GM18519 (cell line): ENCODE measurements at regions not wholly inside any gene's neighbourhood (a gene's known extent, or its start where the extent isn't known, plus 50 kb on each side); places are given as distances from the start of the nearest gene placed in this dataset.
"Not testable (repeated sequence)": the region's sequence is repeated elsewhere in the genome, so short reads cannot be mapped to it uniquely, and the experiment has no call there.

Experiments used
- ATAC-seq: cut with Tn5 transposase; IDR thresholded peaks from one replicate; pipeline ENCODE4 v1.9.1; 2021; ENCODE audit warnings: mild to moderate bottlenecking, moderate library complexity; ENCODE audit not compliant: unreplicated experiment, low FRiP score

DNA sequence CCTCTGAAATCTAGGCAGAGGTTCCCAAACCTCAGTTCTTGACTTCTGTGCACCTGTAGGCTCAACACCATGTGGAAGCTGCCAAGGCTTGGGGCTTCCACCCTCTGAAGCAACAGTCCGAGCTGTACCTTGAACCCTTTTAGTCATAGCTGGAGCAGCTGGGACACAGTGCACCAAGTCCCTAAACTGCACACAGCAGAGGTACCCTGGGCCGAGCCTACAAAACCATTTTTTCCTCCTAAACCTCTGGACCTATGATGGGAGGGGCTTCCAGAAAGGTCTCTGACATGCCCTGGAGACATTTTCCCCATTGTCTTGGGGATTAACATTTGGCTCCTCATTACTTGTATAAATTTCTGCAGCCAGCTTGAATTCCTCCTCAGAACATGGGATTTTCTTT, 168.8 kb downstream of the TLE3 start:
- ATAC-seq: not testable (repeated sequence)

GRCh38 chr15:69929905-69930630, 167.6 kb downstream of the TLE3 start:
- ATAC-seq: no peak

DNA sequence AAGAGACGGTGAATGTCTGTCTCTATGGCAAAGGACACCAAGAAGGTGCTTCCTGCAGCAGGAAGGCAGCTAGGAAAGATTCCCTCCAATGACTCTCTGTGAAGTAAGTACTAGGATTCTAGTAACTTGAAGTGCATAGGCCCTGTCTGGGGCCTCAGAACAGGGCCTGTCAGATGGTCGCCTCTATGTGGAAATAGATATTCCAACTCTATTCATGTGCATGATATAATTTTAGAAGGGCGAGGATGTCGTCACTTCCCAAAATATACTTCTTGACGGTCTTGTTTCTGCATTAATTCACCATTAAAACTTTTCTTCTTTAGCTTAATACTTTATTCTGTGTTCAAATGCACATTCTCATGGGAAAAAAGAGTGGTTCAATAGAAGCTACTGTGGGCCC, 167.0 kb downstream of the TLE3 start:
- no peak for ATAC-seq

DNA sequence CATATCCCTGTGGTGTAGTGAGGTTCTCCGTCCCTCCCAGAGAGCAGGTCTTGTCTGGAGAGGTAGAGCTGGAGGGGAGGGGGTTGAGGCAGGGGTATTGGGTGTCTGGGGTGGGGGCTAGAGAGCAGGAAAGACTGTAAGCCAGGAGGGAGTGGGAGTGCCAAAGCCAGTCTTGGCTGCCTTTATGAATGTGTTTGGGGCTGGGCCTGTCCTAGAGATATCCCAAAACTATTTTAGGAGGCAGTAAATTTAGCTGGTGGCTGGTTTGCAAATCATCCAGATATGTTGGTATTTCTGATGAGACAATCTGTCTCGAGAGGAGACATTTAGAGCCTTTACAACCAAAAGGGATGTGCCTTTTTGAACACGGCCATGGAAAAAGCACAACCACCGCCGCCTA, 166.6 kb downstream of the TLE3 start:
- ATAC-seq: no peak

DNA sequence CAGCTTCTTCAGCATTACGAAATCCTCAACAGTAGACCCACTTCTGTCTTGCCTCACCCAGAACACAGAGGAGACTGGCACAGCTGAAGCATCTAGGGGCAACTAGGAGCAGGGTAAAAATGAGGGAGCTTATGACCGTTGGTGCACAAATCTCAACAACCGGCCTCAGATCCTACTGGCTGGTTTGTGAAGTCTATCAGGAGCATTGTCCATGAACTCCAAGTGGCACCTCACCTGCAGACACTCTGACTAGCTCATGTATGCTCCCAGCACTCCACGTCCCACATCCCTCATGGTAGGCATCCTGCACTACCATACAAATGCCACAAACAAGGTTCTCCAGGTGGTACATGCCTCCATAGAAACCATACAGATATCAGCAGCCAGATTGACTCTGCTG, 163.1 kb downstream of the TLE3 start:
- no peak for ATAC-seq

DNA sequence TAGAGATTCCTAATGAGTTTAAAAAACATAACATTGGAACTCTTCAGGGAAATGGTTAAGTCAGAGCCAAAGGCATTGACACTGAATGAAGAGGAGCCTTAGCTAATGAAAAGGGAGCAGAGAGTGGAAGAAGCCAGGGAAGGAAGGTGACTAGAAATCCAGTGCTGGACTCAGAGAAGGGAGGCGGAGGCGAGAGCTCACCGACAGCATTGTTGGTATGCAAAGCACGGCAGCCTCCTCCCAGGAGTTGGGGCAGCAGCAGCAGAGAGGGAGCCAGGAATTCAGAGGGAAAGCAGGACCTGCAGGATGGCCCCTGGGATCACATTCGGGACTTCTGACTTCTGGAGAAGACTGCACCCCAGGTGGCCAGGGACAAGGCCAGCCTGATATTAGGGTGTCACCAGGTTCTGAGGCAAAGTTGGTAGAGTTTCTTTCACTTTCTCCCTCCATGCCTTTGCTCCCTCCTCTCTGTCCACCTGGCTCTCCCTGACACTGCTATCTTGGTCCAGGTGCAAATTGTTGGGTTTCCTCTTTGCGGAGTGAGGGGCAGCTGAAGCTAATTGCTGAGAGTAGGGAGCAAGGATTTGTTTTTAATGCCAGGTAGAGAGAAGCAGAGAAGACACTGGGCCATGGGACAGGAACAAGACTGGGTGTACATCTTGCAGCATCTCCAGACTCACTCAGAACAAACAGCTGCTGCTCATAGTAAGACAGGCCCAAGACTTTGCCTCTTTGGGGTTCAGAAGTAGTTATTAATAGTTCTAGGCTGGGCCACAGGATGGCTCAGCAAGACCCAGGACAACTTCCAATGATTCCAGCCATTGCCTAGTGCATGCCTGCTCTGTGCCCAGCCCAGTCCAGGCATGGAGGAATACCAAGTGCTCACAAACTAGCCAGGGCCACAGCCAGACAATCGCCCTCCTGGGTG, 157.9 kb downstream of the TLE3 start:
- no peak for ATAC-seq

DNA sequence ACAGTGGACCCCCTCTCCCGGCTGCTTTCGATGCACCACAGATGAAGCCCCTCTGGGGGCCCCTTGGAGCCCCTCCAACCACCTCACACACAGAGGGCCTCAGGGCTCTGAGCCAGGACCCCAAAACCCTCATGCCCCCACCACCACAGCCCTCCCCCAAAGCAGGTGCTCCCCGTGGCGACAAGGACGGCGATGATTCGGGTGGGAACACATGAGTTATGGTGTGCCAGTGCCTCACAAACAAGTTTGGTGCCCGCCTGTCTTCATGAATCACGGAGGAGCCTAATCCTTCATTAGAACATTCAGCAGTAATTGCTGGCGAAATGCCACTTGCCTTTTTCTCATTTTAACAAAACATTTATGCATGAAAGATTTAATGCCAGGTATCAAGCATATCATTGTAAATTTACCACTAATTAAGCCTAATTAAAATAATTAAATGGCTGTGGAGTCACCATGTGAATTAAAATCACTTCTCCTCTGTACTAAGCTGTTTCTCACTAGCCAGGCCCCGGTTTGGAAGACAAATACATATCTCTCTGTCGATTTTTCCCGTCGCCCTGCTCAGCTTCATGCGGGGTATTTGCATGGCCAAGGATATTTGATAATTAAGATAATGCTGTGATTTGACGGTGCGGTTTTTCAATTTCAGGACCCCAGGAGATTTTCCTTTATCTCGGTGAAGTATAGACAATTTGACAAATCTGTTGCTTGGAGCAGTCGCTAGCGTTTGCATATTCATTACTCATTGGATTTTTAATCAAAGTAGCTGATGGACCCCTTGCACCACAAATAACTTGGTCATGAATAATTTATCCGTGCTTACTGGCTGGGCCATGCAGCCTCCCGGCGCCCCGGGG, 157.0 kb downstream of the TLE3 start:
- no peak for ATAC-seq

GRCh38 chr15:69941301-69941605, 156.5 kb downstream of the TLE3 start:
- ATAC-seq: no peak

- no peak for ATAC-seq
These were observed 155.8 kb downstream of the TLE3 start for GRCh38 chr15:69941706-69942495.

- ATAC-seq: no peak
These were observed 154.1 kb downstream of the TLE3 start for GRCh38 chr15:69943637-69944036.

- no peak for ATAC-seq
These were observed 152.0 kb downstream of the TLE3 start for GRCh38 chr15:69945729-69946128.

- ATAC-seq: no peak
These were observed 150.8 kb downstream of the TLE3 start for GRCh38 chr15:69946870-69947269.

DNA sequence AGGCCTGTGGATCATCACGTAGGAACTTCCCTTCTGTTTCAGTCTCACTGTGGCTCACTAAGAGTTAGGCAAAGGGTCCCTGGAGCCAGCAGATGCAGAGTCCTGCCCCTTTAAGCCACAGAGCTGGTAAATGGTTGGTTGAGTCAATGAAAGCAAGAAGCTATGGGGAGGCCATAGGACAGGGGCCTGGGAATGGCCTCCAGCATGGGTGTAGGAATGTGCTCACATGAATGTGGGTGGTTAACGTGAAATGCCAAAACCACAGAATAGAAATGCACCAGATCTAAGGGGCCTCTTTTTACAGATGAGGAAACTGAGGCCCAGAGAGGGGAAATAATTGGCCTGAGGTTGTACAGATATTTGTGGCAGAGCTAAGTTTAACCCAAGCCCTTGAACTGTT, 150.3 kb downstream of the TLE3 start:
- no peak for ATAC-seq

GRCh38 chr15:69949485-69949884, 148.2 kb downstream of the TLE3 start:
- no peak for ATAC-seq

DNA sequence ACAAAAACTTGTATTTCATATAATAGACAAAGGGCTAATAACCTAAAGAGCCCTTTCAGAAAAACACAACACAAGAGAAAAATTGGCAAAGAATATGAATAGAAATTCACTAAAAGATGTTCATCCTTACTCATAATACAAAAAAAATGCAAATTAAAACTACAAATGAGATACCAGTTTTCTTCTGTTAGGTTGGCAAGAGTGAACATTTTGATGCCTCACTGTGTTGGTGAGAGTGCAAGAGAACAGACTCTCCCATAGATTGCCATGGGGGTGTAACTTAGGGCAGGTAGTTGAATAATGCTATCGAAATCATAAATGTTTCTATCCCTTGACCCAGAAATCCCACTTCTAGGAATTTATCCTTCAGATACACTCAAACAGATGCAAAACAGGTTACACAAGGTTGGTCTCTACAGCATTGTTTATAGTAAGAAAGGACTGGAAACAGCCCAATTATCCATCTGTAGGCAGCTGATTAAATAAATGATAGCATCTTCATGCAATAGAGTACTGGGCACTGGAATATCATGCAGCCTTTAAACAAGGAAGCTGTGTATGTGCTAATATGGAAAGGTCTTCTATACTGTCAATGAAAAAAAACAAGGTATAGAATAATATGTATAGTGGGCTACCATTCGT, 146.3 kb downstream of the TLE3 start:
- no peak for ATAC-seq

DNA sequence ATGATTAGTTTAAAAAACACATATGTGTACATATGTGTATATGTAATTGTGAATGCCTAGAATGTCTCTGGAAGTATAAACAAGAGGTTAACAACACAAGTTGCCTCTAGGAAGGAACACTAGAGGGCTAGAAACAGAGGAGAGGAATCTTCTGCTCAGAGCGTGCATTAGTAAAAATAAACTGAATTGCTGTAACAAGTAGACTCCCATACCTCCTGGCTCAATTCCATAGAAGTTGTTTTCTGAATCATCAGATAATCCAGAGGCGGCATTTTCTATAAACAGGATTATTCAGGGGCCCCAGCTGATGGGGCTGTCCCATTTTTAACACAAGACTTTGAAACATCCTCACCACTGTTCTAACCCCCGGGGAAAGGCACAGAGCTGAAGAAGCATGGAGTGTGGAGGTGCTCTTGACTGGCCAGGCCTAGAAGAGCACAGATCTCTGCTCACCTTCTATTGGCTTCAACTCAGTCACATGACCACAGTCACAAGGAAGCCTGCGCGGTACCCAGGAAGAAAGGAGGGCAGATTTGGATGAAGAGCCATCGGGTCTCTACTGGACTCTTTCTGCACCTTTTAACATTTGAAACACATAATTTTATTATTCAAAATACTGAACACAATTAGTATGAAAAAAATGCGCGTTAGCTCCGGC, 145.7 kb downstream of the TLE3 start:
- ATAC-seq: no peak

DNA sequence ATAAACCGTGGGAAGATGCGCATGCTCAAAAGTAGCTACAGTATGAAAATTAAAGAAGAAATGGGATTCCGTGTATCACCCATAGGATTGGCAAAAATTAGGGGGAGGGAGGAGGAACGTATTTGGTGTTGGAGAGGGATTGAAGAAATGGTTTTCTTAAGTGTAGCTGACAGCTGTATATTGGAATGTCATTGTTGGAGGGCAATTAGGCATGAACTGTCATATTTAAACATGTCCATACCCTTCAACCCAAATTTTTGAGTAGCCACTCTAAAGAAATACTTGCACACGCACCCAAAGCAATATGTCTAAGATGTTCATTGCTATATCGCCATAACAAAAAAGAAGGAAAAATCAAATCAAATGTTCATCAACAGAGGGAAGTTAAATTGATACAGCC, 144.7 kb downstream of the TLE3 start:
- no peak for ATAC-seq

- ATAC-seq: no peak
These were observed 143.9 kb downstream of the TLE3 start for GRCh38 chr15:69953816-69954215.

DNA sequence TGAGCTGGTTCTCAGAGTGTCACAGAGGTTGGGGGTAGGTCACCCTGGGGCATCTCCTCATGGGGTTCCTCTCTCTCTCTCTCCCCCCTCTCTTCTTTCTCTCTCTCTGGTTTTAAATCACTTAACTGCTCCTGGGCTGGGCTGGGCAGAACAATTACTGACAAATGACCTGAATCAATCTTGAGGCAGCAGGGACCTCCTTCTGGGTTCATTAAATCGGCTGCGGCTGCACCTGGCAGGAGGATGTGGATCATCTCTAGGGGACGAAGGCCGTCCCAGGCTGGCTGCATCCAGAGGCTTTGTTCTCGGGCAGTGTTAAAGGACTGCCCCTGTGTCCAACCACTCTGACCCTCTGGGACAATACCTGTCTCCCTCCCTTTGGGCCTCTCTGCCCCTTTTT, 143.1 kb downstream of the TLE3 start:
- ATAC-seq: no peak
